ENCODE measurements at regions not wholly inside any gene's neighbourhood (a gene's known extent, or its start where the extent isn't known, plus 50 kb on each side); places are given as distances from the start of the nearest gene placed in this dataset.

- H3K4me3 ChIP-seq (ENCODE audit: low read depth, low read length) = no peak overlapping the region
- no peak for TF ChIP-seq CTCF (IDR thresholded peaks at IDR 0.05; ENCODE audit: borderline replicate concordance, insufficient read depth, low read depth, low read length)
Measured at GRCh38 chr4:22870847-22871449, 178.2 kb downstream of the GBA3 start.

DNA sequence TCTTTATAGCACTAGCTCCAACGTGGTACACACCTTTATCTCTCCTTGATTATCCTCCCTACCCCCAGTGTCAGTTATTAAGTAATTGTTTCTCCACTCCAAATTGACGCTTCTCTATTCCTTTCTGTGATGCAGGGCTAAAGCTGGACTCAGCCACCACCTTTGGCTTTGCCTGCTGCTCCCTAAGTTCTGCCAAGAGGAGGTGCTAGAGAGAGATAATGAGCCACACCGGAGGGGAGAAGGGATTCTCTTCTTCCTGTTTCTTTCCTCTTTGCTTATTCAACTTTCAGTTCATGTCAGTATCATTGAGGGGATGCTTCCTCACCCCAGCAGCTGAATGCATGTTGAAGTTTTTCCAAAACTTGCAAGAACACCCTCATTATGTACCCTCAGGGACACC lies 176.5 kb downstream of the GBA3 start:
- TF ChIP-seq CTCF (IDR thresholded peaks at IDR 0.05; ENCODE audit: borderline replicate concordance, insufficient read depth, low read depth, low read length) = no peak
- H3K4me3 ChIP-seq (ENCODE audit: low read depth, low read length) = no peak overlapping the region
